H1 (cell line): ENCODE measurements at regions not wholly inside any gene's neighbourhood (a gene's known extent, or its start where the extent isn't known, plus 50 kb on each side); places are given as distances from the start of the nearest gene placed in this dataset.

Experiments used
- CTCF ChIP-seq, 3 experiments: IDR thresholded peaks; 1 replicate in 2 of 3; 2 replicates in 1 of 3; pipeline versions ENCODE4 v1.5.1 to v1.6.1; 2011; ENCODE audit warnings: low read length in 3 of 3, mild to moderate bottlenecking in 3 of 3, inconsistent platforms in 2 of 3, low read depth in 1 of 3, moderate library complexity in 1 of 3; ENCODE audit not compliant: insufficient read depth in 1 of 3; ENCODE audit errors: control extremely low read depth in 1 of 3
- EZH2 ChIP-seq: fragments of 200-600 bp; sonication (generic); IDR thresholded peaks from 2 replicates; pipeline ENCODE4 v1.7.1; 2012; ENCODE audit warnings: low read depth, mild to moderate bottlenecking, moderate library complexity, low read length, inconsistent platforms; ENCODE audit not compliant: severe bottlenecking
- MAFK ChIP-seq: IDR thresholded peaks from 2 replicates; pipeline ENCODE4 v1.6.1; 2012; ENCODE audit warnings: low read depth, mild to moderate bottlenecking, improper control_type of control experiment, low read length
- PHF8 ChIP-seq: fragments of 200-600 bp; sonication (generic); conservative IDR thresholded peaks from 2 replicates; pipeline ENCODE4 v1.7.1; 2012; ENCODE audit warnings: low read depth, mild to moderate bottlenecking, inconsistent platforms, low read length, moderate library complexity
- POLR2A ChIP-seq, 2 experiments: IDR thresholded peaks; 1 replicate in 1 of 2; 2 replicates in 1 of 2; pipeline ENCODE4 v1.6.1; 2011; ENCODE audit warnings: low read depth in 2 of 2, low read length in 2 of 2, mild to moderate bottlenecking in 2 of 2; ENCODE audit errors: control extremely low read depth in 1 of 2
- YY1 ChIP-seq: IDR thresholded peaks from 2 replicates; pipeline ENCODE4 v1.6.1; 2011; ENCODE audit warnings: low read depth, mild to moderate bottlenecking, low read length

- TF ChIP-seq CTCF (IDR thresholded peaks at IDR 0.05; ENCODE audit: control extremely low read depth in 1 of 3, insufficient read depth in 1 of 3, low read depth in 1 of 3, low read length in 3 of 3) (no peak), MAFK (no peak), YY1 (no peak), POLR2A (IDR thresholded peaks at IDR 0.05; ENCODE audit: control extremely low read depth in 1 of 2, low read depth in 2 of 2, low read length in 2 of 2) (no peak), PHF8 (no peak), EZH2 (no peak)
Measured at GRCh38 chr1:164932580-164932979, 373.6 kb downstream of the PBX1 start.
